GM18907 (cell line): ENCODE measurements at regions not wholly inside any gene's neighbourhood (a gene's known extent, or its start where the extent isn't known, plus 50 kb on each side); places are given as distances from the start of the nearest gene placed in this dataset.
"Not testable (repeated sequence)": the region's sequence is repeated elsewhere in the genome, so short reads cannot be mapped to it uniquely, and the experiment has no call there.

Source experiments
- ATAC-seq: cut with Tn5 transposase; IDR thresholded peaks from one replicate; pipeline ENCODE4 v1.9.1; 2021; ENCODE audit warnings: mild to moderate bottlenecking, moderate library complexity; ENCODE audit not compliant: unreplicated experiment

- ATAC-seq: no peak
These were observed 61.2 kb upstream of the TMTC2 start for GRCh38 chr12:82625523-82625922.

GRCh38 chr12:82627799-82628198 lies 58.9 kb upstream of the TMTC2 start:
- ATAC-seq: peak; percentile 63

- ATAC-seq: not testable (repeated sequence)
These were observed 52.0 kb upstream of the TMTC2 start for GRCh38 chr12:82634495-82635258.

- ATAC-seq: no peak
These were observed 51.4 kb upstream of the TMTC2 start for GRCh38 chr12:82635263-82635662.
